ENCODE measurements at regions not wholly inside any gene's neighbourhood (a gene's known extent, or its start where the extent isn't known, plus 50 kb on each side); places are given as distances from the start of the nearest gene placed in this dataset.

- no peak for DNase-seq
- Histone ChIP-seq H3K36me3 (no peaks in the 10 kb centered on the region), H3K27me3 (no peaks in the 10 kb centered on the region), H3K9me3 (no peaks in the 10 kb centered on the region), H3K4me3 (no peak overlapping the region)
Observed at GRCh38 chr11:62044639-62045121, 77.2 kb upstream of the FTH1 start.

- no peaks in the 10 kb centered on the region for H3K27me3 ChIP-seq
- no peaks in the 10 kb centered on the region for H3K36me3 ChIP-seq
- no peak overlapping the region for H3K4me3 ChIP-seq
- no peak for DNase-seq
- no peaks in the 10 kb centered on the region for H3K9me3 ChIP-seq
Observed at GRCh38 chr11:62035293-62035692, 67.9 kb upstream of the FTH1 start.

GRCh38 chr11:62034036-62034338, 66.6 kb upstream of the FTH1 start:
- H3K9me3 ChIP-seq: no peaks in the 10 kb centered on the region
- DNase-seq: no peak
- no peaks in the 10 kb centered on the region for H3K27me3 ChIP-seq
- no peaks in the 10 kb centered on the region for H3K36me3 ChIP-seq
- H3K4me3 ChIP-seq: no peak overlapping the region

GRCh38 chr11:62033191-62034035, 66.0 kb upstream of the FTH1 start:
- Histone ChIP-seq H3K9me3 (no peaks in the 10 kb centered on the region), H3K4me3 (no peak overlapping the region), H3K36me3 (no peaks in the 10 kb centered on the region), H3K27me3 (no peaks in the 10 kb centered on the region)
- DNase-seq: peak; percentile 73

GRCh38 chr11:62030071-62030684, 62.7 kb upstream of the FTH1 start:
- no peaks in the 10 kb centered on the region for H3K27me3 ChIP-seq
- no peak for DNase-seq
- no peaks in the 10 kb centered on the region for H3K36me3 ChIP-seq
- no peak overlapping the region for H3K4me3 ChIP-seq
- H3K9me3 ChIP-seq: peaks cover 3% of the 10 kb centered on the region; the same call in 1 of the 2 replicates

GRCh38 chr11:62026739-62027370, 59.4 kb upstream of the FTH1 start:
- Histone ChIP-seq H3K9me3 (peaks cover 3% of the 10 kb centered on the region; the same call in 1 of the 2 replicates), H3K27me3 (no peaks in the 10 kb centered on the region), H3K36me3 (no peaks in the 10 kb centered on the region), H3K4me3 (no peak overlapping the region)
- no peak for DNase-seq

GRCh38 chr11:62025487-62026105, 58.2 kb upstream of the FTH1 start:
- no peaks in the 10 kb centered on the region for H3K27me3 ChIP-seq
- H3K9me3 ChIP-seq: peaks cover 10% of the 10 kb centered on the region
- H3K4me3 ChIP-seq: 0 out of 2 replicates have a peak overlapping the region, but pooled peaks have one; percentile 7

GRCh38 chr11:62024936-62025486, 57.6 kb upstream of the FTH1 start:
- DNase-seq: no peak
- Histone ChIP-seq H3K36me3 (no peaks in the 10 kb centered on the region), H3K9me3 (peaks cover 10% of the 10 kb centered on the region), H3K4me3 (no peak overlapping the region), H3K27me3 (no peaks in the 10 kb centered on the region)

More at GRCh38 chr11:62025487-62026105, 58.2 kb upstream of the FTH1 start:
- DNase-seq: peak; percentile 71
- no peaks in the 10 kb centered on the region for H3K36me3 ChIP-seq

GRCh38 chr11:62022211-62022610, 54.8 kb upstream of the FTH1 start:
- no peak overlapping the region for H3K4me3 ChIP-seq
- no peaks in the 10 kb centered on the region for H3K27me3 ChIP-seq
- H3K9me3 ChIP-seq: peaks cover 10% of the 10 kb centered on the region
- DNase-seq: no peak
- H3K36me3 ChIP-seq: no peaks in the 10 kb centered on the region

GRCh38 chr11:62020661-62021060, 53.2 kb upstream of the FTH1 start:
- Histone ChIP-seq H3K9me3 (peaks cover 7% of the 10 kb centered on the region), H3K4me3 (no peak overlapping the region), H3K27me3 (no peaks in the 10 kb centered on the region), H3K36me3 (no peaks in the 10 kb centered on the region)
- no peak for DNase-seq

GRCh38 chr11:62018981-62019664, 51.7 kb upstream of the FTH1 start:
- no peak for DNase-seq
- Histone ChIP-seq H3K4me3 (no peak overlapping the region), H3K27me3 (no peaks in the 10 kb centered on the region), H3K9me3 (peaks cover 7% of the 10 kb centered on the region), H3K36me3 (no peaks in the 10 kb centered on the region)

GRCh38 chr11:62017878-62018655, 50.6 kb upstream of the FTH1 start:
- Histone ChIP-seq H3K4me3 (no peak overlapping the region), H3K9me3 (peaks cover 7% of the 10 kb centered on the region)
- DNase-seq: no peak

More at GRCh38 chr11:62017878-62018655, 50.6 kb upstream of the FTH1 start:
- no peaks in the 10 kb centered on the region for H3K27me3 ChIP-seq
- no peaks in the 10 kb centered on the region for H3K36me3 ChIP-seq

All from MG63 (cell line).